K562 (cell line): ENCODE measurements at regions not wholly inside any gene's neighbourhood (a gene's known extent, or its start where the extent isn't known, plus 50 kb on each side); places are given as distances from the start of the nearest gene placed in this dataset.

ENCODE experiments used
- ATAC-seq: fragments of 200-7000 bp; cut with Tn5 transposase; 3 replicates; pipeline ENCODE4 v1.9.1; 2020; ENCODE audit warnings: moderate library complexity
- BruUV-seq: library from RNA; stranded (reverse); fragments of 400-500 nt; replicated peaks from 2 replicates; lab custom pipeline; 2021; lab: Mats Ljungman, UMichigan
- CTCF ChIA-PET: fragments of 300-600 bp; formaldehyde crosslinking; extraction: SDS; loops from one replicate; lab custom pipeline; 2021; ENCODE audit warnings: low intra/inter-chr PET ratio; lab: Yijun Ruan, JAX
- POLR2A ChIA-PET: fragments of 300-600, 350-650 bp; sonication (Branson Sonifier 250); formaldehyde crosslinking; extraction: SDS; loops from one replicate; lab custom pipeline; 2021; ENCODE audit warnings: antibody characterized with exemption, inconsistent platforms; lab: Yijun Ruan, JAX
- DNase-seq, 4 experiments: peaks; one replicate each; pipeline versions ENCODE4 v3.0.0 to v3.0.0-alpha.2; 2011 to 2018; ENCODE audit warnings: low spot score in 3 of 4, mixed read lengths in 3 of 4; ENCODE audit errors: extremely low read depth in 1 of 4
- FAIRE-seq: peaks from 2 replicates; lab custom pipeline; 2011; peaks lifted over from hg19 to GRCh38; lab: Jason Lieb, UNC
- H2AFZ ChIP-seq: 2 replicates; pipeline ENCODE4 v1.6.0; 2011; ENCODE audit warnings: low read depth, low read length, control low read depth, inconsistent platforms
- H3K27ac ChIP-seq: fragments of 200-600 bp; 3 replicates; pipeline ENCODE4 v1.8.0; 2011; ENCODE audit warnings: low read depth, mild to moderate bottlenecking, control low read depth, inconsistent platforms, low read length, moderate library complexity, mixed read lengths; ENCODE audit errors: extremely low read depth
- H3K27me3 ChIP-seq, 2 experiments: fragments of 300-600 bp in 1 of 2; 2 replicates in 1 of 2; 3 replicates in 1 of 2; pipeline versions ENCODE4 v1.6.0 to v1.8.0; 2011; ENCODE audit warnings: inconsistent platforms in 2 of 2, low read length in 2 of 2, mild to moderate bottlenecking in 1 of 2, mixed read lengths in 1 of 2, moderate library complexity in 1 of 2; ENCODE audit not compliant: control insufficient read depth in 2 of 2, insufficient read depth in 2 of 2
- H3K36me3 ChIP-seq: fragments of 300-600 bp; 3 replicates; pipeline ENCODE4 v1.8.0; 2011; ENCODE audit warnings: mild to moderate bottlenecking, low read length, inconsistent platforms; ENCODE audit not compliant: control insufficient read depth, insufficient read depth
- H3K4me1 ChIP-seq, 2 experiments: fragments of 200-600 bp in 1 of 2; replicated peaks in 1 of 2; 2 replicates in 1 of 2; 3 replicates in 1 of 2; pipeline versions ENCODE4 v1.5.1 to v1.8.0; 2011; ENCODE audit warnings: inconsistent platforms in 2 of 2, low read length in 2 of 2, mild to moderate bottlenecking in 1 of 2, mixed read lengths in 1 of 2, moderate library complexity in 1 of 2; ENCODE audit not compliant: control insufficient read depth in 2 of 2, insufficient read depth in 2 of 2
- H3K4me2 ChIP-seq: 2 replicates; pipeline ENCODE4 v1.6.1; 2011; ENCODE audit warnings: low read length, control low read depth, inconsistent platforms, mixed read lengths; ENCODE audit not compliant: insufficient read depth
- H3K4me3 ChIP-seq: fragments of 200-600 bp; sonication (generic), shearing (Covaris generic); 2 replicates; pipeline ENCODE4 v1.5.1; 2016; ENCODE audit warnings: control low read depth, inconsistent platforms
- H3K79me2 ChIP-seq: fragments of 200-600 bp; 3 replicates; pipeline ENCODE4 v1.8.0; 2011; ENCODE audit warnings: low read length, inconsistent platforms; ENCODE audit not compliant: control insufficient read depth, insufficient read depth
- H3K9ac ChIP-seq, 2 experiments: 2 replicates each; pipeline versions ENCODE4 v1.6.0 to v1.6.1; 2011; ENCODE audit warnings: low read depth in 2 of 2, low read length in 2 of 2, control low read depth in 1 of 2, inconsistent platforms in 1 of 2, mild to moderate bottlenecking in 1 of 2, mixed read lengths in 1 of 2; ENCODE audit not compliant: insufficient read depth in 1 of 2
- H3K9me1 ChIP-seq: one replicate; pipeline ENCODE4 v1.6.0; 2011; ENCODE audit warnings: inconsistent platforms, mild to moderate bottlenecking, low read length, moderate library complexity; ENCODE audit not compliant: control insufficient read depth, insufficient read depth
- H3K9me3 ChIP-seq: replicated peaks from 2 replicates; pipeline ENCODE4 v1.5.1; 2011; ENCODE audit warnings: low read depth, low read length, inconsistent platforms; ENCODE audit not compliant: control insufficient read depth, insufficient read depth
- H4K20me1 ChIP-seq: replicated peaks from 2 replicates; pipeline ENCODE4 v1.6.1; 2011; ENCODE audit warnings: low read length, inconsistent platforms, mixed read lengths; ENCODE audit not compliant: control insufficient read depth, insufficient read depth
- BMI1 ChIP-seq: fragments of 150-350 bp; IDR thresholded peaks from 2 replicates; pipeline ENCODE4 v1.6.1; 2014; ENCODE audit warnings: low read length
- BRF1 ChIP-seq: IDR thresholded peaks from 3 replicates; pipeline ENCODE4 v1.6.1; 2011; ENCODE audit warnings: borderline replicate concordance, mild to moderate bottlenecking; ENCODE audit not compliant: insufficient read length; ENCODE audit errors: extremely low read depth
- CEBPZ ChIP-seq: fragments of 150-350 bp; IDR thresholded peaks from 2 replicates; pipeline ENCODE4 v1.6.1; 2014; ENCODE audit warnings: low read depth, mild to moderate bottlenecking, low read length, borderline replicate concordance
- HOXB6 ChIP-seq: fragments of 250-450 bp; sonication (Bioruptor Pico); IDR thresholded peaks from 2 replicates; pipeline ENCODE4 v1.5.1; 2022; ENCODE audit warnings: mild to moderate bottlenecking, borderline replicate concordance
- MTA2 ChIP-seq: fragments of 450-650 bp; IDR thresholded peaks from 2 replicates; pipeline ENCODE4 v1.6.1; 2016; ENCODE audit warnings: low read depth
- NKRF ChIP-seq: fragments of 450-650 bp; IDR thresholded peaks from 2 replicates; pipeline ENCODE4 v1.6.1; 2016; ENCODE audit warnings: borderline replicate concordance
- PTBP1 ChIP-seq: fragments of 200-400 bp; formaldehyde crosslinking; IDR thresholded peaks from 2 replicates; pipeline ENCODE4 v1.6.1; 2017; ENCODE audit warnings: low read depth, low read length
- RNF219 ChIP-seq: fragments of 250-450 bp; sonication (Bioruptor Pico); IDR thresholded peaks from 2 replicates; pipeline ENCODE4 v1.5.0; 2022; ENCODE audit warnings: mild to moderate bottlenecking
- SIRT6 ChIP-seq: IDR thresholded peaks from one replicate; pipeline ENCODE4 v1.6.1; 2012; ENCODE audit warnings: low read depth, mild to moderate bottlenecking, control low read depth, inconsistent platforms, low read length, moderate library complexity
- TSC22D4 ChIP-seq: fragments of 450-650 bp; IDR thresholded peaks from 2 replicates; pipeline ENCODE4 v1.6.1; 2016; ENCODE audit warnings: missing genetic modification characterization, missing biosample characterization, control low read depth
- ZKSCAN3 ChIP-seq: fragments of 250-450 bp; sonication (Bioruptor Pico); IDR thresholded peaks from 2 replicates; pipeline ENCODE4 v1.4.0; 2020
- ZNF24 ChIP-seq: fragments of 450-650 bp; IDR thresholded peaks from 2 replicates; pipeline ENCODE4 v1.6.1; 2016
- ZNF699 ChIP-seq: fragments of 250-450 bp; sonication (Bioruptor Pico); IDR thresholded peaks from 2 replicates; pipeline ENCODE4 v1.8.0; 2021; ENCODE audit warnings: mild to moderate bottlenecking, moderate library complexity; ENCODE audit not compliant: insufficient replicate concordance
- ZNF76 ChIP-seq: fragments of 250-450 bp; sonication (Bioruptor Pico); IDR thresholded peaks from 2 replicates; pipeline ENCODE4 v1.4.0; 2020; ENCODE audit warnings: mild to moderate bottlenecking, moderate library complexity, borderline replicate concordance
- in situ Hi-C: fragments of 300-500 bp; cut with MboI; formaldehyde crosslinking; loops from 4 replicates; pipeline ENCODE4 v1.15.0; 2018; ENCODE audit warnings: inconsistent platforms, mixed read lengths
- intact Hi-C: fragments of 100-400 bp; cut with micrococcal nuclease; formaldehyde crosslinking; loops from 2 replicates; pipeline ENCODE4 v1.14.2; 2022
- TF ChIP-seq, protein P1 (sequence below): IDR thresholded peaks from 2 replicates; pipeline ENCODE4 v1.6.1; 2014; ENCODE audit warnings: antibody characterized with exemption

GRCh38 chr3:31189971-31190370 is 295.5 kb upstream of the GADL1 start:
- Histone ChIP-seq H3K4me2 (no peak overlapping the region), H3K4me3 (no peak overlapping the region), H3K27me3 (no peaks in the 10 kb centered on the region), H3K79me2 (no peaks in the 10 kb centered on the region), H3K9me3 (no peaks in the 10 kb centered on the region), H3K9ac (no peak overlapping the region), H3K9me1 (no peaks in the 10 kb centered on the region), H4K20me1 (no peaks in the 10 kb centered on the region), H2AFZ (no peak overlapping the region), H3K27ac (no peak overlapping the region), H3K4me1 (no peaks in the 10 kb centered on the region), H3K36me3 (no peaks in the 10 kb centered on the region)
- CTCF ChIA-PET: no interaction called here
- no peak for DNase-seq
- ATAC-seq: no peak
- POLR2A ChIA-PET: interaction anchor here (0.7 kb wide), 1 partner anchor 72 kb away, joined by 5 read pairs; no protein-coding TSS in a partner anchor
- intact Hi-C loops (no loop called here), in situ Hi-C loops (no loop called here)
- no peak for FAIRE-seq
- BruUV-seq: no TSS peak
- no peak for TF ChIP-seq PTBP1
- TF ChIP-seq BMI1: no peak
- no peak for TF ChIP-seq HOXB6 (CRISPR knock-in tag)
- no peak for TF ChIP-seq ZNF76 (CRISPR knock-in tag)
- no peak for TF ChIP-seq SIRT6
- TF ChIP-seq TSC22D4 (tag): no peak
- no peak for TF ChIP-seq ZNF24
- no peak for TF ChIP-seq ZNF699 (CRISPR knock-in tag)
- TF ChIP-seq, protein P1, sequence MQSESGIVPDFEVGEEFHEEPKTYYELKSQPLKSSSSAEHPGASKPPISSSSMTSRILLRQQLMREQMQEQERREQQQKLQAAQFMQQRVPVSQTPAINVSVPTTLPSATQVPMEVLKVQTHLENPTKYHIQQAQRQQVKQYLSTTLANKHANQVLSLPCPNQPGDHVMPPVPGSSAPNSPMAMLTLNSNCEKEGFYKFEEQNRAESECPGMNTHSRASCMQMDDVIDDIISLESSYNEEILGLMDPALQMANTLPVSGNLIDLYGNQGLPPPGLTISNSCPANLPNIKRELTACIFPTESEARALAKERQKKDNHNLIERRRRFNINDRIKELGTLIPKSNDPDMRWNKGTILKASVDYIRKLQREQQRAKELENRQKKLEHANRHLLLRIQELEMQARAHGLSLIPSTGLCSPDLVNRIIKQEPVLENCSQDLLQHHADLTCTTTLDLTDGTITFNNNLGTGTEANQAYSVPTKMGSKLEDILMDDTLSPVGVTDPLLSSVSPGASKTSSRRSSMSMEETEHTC: no peak
- no peak for TF ChIP-seq NKRF
- no peak for TF ChIP-seq BRF1
- no peak for TF ChIP-seq ZKSCAN3
- TF ChIP-seq MTA2: no peak
- TF ChIP-seq CEBPZ: no peak
- TF ChIP-seq RNF219: no peak
